MV-4-11 (cell line): ENCODE measurements at regions not wholly inside any gene's neighbourhood (a gene's known extent, or its start where the extent isn't known, plus 50 kb on each side); places are given as distances from the start of the nearest gene placed in this dataset.
"Not testable (repeated sequence)": the region's sequence is repeated elsewhere in the genome, so short reads cannot be mapped to it uniquely, and the experiment has no call there.

Source experiments
- DNase-seq: peaks from one replicate; lab custom pipeline; 2025; lab: John Stamatoyannopoulos, UW

DNA sequence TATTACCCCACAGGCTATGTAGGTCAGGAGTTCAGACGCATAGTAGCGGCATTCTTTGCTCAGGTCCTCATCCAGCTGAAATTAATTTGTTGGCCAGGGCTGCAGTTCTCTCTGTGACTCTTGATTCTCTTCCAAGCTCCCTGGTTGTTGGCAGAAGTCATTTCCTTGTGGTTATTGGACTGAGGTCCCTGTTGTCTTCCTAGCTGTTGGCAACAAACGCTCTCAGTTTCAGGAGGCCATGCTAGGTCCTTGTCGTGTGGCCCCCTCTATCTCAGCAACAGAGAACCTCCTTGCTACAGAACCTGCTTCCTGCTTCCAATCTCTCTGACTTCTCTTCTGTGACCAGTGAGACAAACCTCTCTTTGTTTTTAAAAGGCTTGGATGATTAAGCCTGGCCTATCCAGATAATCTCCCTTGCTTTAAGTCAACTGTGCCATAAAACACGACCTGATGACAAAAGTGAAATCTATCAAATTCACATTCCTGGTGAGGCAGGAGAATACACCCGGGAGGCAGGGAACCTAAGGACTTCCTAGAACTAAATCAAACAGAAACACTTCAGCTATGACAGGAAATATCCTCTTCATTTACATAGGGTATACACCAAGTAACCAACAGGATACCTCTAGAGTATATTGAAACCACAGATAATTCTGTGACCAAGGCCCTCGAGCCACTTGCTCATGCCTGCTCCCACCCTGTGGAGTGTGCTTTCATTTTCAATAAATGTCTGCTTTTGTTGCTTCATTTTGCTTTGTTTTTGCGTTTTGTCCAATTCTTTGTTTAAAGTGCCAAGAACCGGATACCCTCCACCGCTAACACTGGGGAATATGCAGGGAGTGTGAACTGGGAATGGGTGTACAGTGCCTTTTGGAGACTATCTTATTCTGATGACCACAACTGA lies 196.0 kb downstream of the BTBD3 start:
- DNase-seq = peak; percentile 45

GRCh38 chr20:12129114-12129513 lies 211.4 kb downstream of the BTBD3 start:
- not testable (repeated sequence) for DNase-seq

GRCh38 chr20:12129532-12129931 lies 211.8 kb downstream of the BTBD3 start:
- not testable (repeated sequence) for DNase-seq

- DNase-seq = no peak
These were observed 213.1 kb downstream of the BTBD3 start for GRCh38 chr20:12130781-12131180.

GRCh38 chr20:12133553-12133952 lies 215.9 kb downstream of the BTBD3 start:
- no peak for DNase-seq

DNA sequence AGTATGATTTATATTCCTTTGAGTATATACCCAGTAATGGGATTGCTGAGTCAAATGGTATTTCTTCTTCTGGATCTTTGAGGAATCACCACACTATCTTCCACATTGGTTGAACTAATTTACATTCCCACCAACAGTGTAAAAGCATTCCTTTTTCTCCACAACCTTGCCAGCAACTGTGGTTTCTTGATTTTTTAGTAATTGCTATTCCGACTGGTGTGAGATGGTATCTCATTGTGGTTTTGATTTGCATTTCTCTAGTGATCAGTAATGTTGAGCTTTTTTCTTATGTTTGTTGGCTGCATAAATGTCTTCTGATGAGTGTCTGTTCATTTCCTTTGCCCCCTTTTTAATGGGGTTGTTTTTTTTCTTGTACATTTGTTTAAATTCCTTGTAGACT lies 228.3 kb downstream of the BTBD3 start:
- not testable (repeated sequence) for DNase-seq

DNA sequence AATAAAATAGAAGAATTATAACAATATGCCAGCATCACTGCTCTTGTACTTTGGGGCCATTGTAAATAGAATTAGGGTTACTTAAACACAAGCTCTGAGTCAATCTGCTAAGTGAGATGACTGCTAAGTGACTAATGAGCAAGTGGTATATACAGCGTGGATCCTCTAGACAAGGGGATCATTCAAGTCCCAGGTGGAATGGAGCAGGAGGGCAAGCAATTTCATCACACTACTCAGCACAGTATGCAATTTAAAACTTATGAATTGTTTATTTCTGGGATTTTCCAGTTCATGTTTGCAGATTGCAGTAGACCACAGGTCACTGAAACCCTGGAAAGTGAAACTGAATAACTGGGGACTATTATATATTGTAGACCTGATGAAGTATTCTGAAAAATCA lies 235.3 kb downstream of the BTBD3 start:
- DNase-seq = no peak

DNA sequence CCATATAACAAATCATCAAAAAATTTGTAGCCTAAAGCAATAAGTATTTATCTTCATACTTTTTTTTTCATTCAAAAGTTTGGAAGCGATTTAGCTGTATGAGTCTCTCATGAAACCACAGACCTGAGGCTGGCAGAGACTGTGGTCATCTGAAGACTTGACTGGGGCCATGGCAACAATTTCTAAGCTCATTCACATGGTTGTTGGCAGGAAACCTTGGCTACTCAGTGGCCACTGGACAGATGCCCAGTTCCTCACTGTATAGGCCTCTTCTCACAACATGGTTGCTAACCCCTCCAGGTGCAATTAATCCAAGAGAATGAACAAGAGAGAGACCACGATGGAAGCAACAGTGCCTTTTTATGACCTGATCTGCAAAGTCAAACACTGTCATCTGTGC lies 235.9 kb downstream of the BTBD3 start:
- no peak for DNase-seq

GRCh38 chr20:12156252-12156651 lies 238.6 kb downstream of the BTBD3 start:
- DNase-seq = no peak

- no peak for DNase-seq
These were observed 241.6 kb downstream of the BTBD3 start for GRCh38 chr20:12159261-12159660.

DNA sequence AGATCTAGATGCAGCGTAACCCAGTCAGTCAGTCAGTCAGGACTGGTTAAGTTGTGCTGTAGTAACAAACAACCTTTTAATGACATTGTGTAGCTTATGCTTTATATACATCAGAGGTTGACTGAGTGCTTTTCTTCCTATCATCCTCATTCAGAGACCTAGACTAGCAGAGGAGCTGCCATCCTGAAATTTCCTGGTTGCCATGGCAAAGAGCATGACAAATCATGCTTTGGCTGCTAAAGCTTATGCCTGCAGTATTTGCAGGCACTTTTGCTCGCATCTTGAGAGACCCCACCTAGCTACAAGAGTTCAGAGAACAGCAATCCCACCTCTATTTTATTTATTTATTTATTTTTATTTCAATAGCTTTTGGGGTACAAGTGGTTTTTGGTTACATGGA lies 244.0 kb downstream of the BTBD3 start:
- no peak for DNase-seq

DNA sequence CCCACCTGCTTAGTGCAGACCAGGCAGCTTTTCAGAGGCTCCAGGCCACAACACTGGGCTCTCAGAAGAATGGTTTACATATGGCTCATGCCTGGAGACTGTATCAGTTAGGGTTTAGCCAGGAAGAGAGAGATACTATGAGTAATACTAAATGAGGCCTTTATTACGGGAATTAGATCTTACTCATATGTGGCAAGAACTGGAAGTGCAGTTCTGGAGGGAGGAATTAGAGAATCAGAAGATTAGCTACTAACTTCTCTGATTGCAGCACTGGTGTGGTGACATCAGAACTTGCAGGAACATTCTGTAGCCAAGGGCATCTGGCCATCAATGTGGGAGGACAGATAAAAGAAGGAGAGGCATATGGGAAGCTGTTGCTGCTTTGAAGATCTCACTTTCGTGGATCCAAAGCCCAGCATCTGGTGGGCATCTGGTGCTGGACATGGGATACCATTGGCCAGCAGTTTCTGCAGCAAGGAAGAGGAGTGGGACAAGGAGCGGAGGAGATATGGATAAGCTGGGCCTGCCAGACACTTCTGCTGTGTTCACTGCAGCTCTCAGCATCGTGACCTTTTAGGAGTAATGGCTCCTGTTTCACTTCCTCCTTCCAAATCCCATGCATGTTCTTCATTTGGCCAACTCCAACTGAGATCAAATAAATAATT lies 248.5 kb downstream of the BTBD3 start:
- DNase-seq = peak; percentile 84

DNA sequence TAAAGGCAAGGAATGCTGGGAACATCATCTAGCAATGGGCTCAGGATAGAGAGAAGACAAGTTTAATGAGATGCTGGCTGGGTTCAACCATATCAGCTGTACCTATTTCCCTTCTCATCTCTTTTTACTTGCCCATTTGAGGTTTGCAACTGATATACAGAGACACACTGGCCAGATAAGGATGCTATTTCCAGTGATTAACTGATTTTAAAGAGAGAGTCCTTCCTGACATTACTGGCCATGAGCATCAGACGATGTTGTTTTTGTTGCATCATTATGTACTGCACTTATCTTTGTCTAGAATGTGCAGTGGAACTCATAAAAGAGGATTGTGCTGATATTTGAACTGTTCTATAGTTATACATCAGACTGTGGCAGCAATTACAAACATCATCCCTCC lies 252.7 kb downstream of the BTBD3 start:
- no peak for DNase-seq

DNA sequence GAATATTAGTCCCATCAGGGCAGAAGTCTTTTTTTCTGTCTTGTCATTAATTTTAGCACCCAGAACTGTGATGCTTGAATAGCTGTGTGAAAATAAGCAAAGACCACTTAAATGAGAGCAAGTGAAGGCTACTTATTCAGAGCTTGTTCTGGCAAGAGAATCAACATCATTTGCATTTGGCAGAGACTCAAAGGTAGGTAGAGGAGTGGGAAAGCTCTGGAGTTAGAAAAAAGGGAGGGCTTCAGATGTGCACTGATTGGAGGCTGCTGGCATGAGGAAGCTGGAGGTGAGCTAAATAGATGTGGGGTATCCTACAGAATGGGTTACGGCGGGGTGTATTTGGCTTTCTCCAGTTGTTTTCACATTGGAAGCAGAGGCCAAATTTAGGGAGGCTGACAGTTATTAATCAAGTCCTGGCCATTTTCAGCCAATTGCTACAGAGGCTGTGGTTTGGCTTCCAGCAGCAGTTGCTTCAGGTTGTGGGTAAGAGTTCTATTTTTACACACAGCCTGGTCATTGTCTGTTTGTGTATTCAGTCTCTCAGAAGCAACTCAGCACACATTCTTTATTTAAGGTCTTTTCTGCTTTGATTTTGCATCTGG lies 254.3 kb downstream of the BTBD3 start:
- peak; percentile 86 for DNase-seq

GRCh38 chr20:12173347-12174012 lies 255.8 kb downstream of the BTBD3 start:
- DNase-seq = no peak

GRCh38 chr20:12175538-12175937 lies 257.8 kb downstream of the BTBD3 start:
- no peak for DNase-seq

- DNase-seq = peak; percentile 50
These were observed 260.1 kb downstream of the BTBD3 start for GRCh38 chr20:12177657-12178293.

GRCh38 chr20:12179692-12180091 lies 262.0 kb downstream of the BTBD3 start:
- DNase-seq = no peak

- no peak for DNase-seq
These were observed 262.5 kb downstream of the BTBD3 start for GRCh38 chr20:12180107-12180661.

GRCh38 chr20:12198281-12198680 lies 280.6 kb downstream of the BTBD3 start:
- no peak for DNase-seq

- no peak for DNase-seq
These were observed 282.0 kb downstream of the BTBD3 start for GRCh38 chr20:12199703-12200102.
